Activated B cell treated with CpG ODN at 0.5 μM for 24 hours (primary cell): ENCODE measurements at regions not wholly inside any gene's neighbourhood (a gene's known extent, or its start where the extent isn't known, plus 50 kb on each side); places are given as distances from the start of the nearest gene placed in this dataset.

ENCODE experiments used
- ATAC-seq: fragments of 200-7000 bp; cut with Tn5 transposase; one replicate; pipeline ENCODE4 v1.10.0; 2021; ENCODE audit warnings: low read depth, mild to moderate bottlenecking, moderate library complexity
- CTCF ChIA-PET: fragments of 350-600 bp; sonication (Branson Sonifier 250); formaldehyde crosslinking; loops from one replicate; lab custom pipeline; 2021; ENCODE audit warnings: antibody characterized with exemption; lab: Charles Lee
- POLR2A ChIA-PET: fragments of 350-600 bp; sonication (Branson Sonifier 250); formaldehyde crosslinking; loops from one replicate; lab custom pipeline; 2021; ENCODE audit warnings: antibody characterized with exemption; lab: Charles Lee
- DNase-seq: peaks from one replicate; pipeline ENCODE4 v3.0.0; 2022
- H3K27ac Mint-ChIP-seq: one replicate; pipeline ENCODE4 v1.8.0; 2020; ENCODE audit warnings: mixed read lengths
- H3K27me3 Mint-ChIP-seq: one replicate; pipeline ENCODE4 v1.8.0; 2021; ENCODE audit warnings: mixed read lengths
- H3K36me3 Mint-ChIP-seq: one replicate; pipeline ENCODE4 v1.8.0; 2021; ENCODE audit warnings: low read depth, mixed read lengths
- H3K4me1 Mint-ChIP-seq: one replicate; pipeline ENCODE4 v1.8.0; 2021; ENCODE audit warnings: mixed read lengths
- H3K4me3 Mint-ChIP-seq: one replicate; pipeline ENCODE4 v1.8.0; 2020; ENCODE audit warnings: mild to moderate bottlenecking, mixed read lengths
- H3K9me3 Mint-ChIP-seq: one replicate; pipeline ENCODE4 v1.8.0; 2020; ENCODE audit warnings: mixed read lengths
- intact Hi-C: fragments of 100-400 bp; cut with micrococcal nuclease; formaldehyde crosslinking; loops from one replicate; pipeline ENCODE4 v1.15.1; 2024
- TF ChIP-seq, protein P1 (sequence below): fragments of 200-600 bp; IDR thresholded peaks from one replicate; pipeline ENCODE4 v1.8.0; 2022; ENCODE audit warnings: antibody characterized with exemption, mild to moderate bottlenecking

DNA sequence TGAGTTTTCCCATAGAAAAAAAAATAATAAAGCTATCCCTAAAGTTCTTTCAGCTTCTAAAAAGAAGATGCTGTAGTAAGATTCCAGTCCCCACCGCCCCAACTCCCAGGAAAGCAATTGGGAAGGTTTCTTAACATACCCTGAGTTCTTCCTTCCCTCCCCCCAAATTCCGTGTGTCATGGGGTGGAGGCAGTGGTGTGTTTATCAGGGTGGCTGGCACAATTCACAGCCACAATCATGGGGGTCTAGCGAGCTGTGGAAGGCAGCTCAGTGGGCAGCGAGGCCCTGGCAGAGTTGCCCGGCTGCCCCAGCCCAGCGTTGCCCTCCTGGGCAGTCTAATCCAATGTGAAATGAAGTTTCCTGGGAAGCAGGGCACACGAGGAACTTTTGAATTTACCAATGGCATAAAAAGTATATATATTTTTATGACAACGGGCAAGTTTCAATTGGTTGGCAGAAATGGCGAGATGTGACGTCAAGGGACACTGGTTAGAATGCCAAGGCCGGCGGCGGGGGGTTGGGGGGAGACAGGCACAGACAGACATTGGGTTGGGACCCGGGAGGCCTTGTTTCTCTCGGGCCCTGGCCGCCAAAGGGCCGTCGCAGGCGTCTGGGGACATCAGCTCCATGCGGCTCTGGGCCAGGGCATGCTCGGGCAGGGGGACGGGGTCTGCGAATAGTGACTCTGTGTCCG, 80.7 kb upstream of the PPARA start:
- TF ChIP-seq, protein P1, sequence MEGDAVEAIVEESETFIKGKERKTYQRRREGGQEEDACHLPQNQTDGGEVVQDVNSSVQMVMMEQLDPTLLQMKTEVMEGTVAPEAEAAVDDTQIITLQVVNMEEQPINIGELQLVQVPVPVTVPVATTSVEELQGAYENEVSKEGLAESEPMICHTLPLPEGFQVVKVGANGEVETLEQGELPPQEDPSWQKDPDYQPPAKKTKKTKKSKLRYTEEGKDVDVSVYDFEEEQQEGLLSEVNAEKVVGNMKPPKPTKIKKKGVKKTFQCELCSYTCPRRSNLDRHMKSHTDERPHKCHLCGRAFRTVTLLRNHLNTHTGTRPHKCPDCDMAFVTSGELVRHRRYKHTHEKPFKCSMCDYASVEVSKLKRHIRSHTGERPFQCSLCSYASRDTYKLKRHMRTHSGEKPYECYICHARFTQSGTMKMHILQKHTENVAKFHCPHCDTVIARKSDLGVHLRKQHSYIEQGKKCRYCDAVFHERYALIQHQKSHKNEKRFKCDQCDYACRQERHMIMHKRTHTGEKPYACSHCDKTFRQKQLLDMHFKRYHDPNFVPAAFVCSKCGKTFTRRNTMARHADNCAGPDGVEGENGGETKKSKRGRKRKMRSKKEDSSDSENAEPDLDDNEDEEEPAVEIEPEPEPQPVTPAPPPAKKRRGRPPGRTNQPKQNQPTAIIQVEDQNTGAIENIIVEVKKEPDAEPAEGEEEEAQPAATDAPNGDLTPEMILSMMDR = no peak
- Mint-ChIP-seq H3K9me3 (no peaks in the 10 kb centered on the region), H3K27ac (peak overlapping the region; percentile 85), H3K36me3 (peaks cover 3% of the 10 kb centered on the region), H3K4me1 (peaks cover 28% of the 10 kb centered on the region), H3K4me3 (peak overlapping the region; percentile 83), H3K27me3 (no peaks in the 10 kb centered on the region)
- CTCF ChIA-PET = interaction anchor here (1.0 to 1.3 kb wide), 4 partner anchors 33 to 64 kb away, joined by 3 to 7 read pairs (median 5); no protein-coding TSS in a partner anchor
- POLR2A ChIA-PET = interaction anchor here (0.5 to 2.8 kb wide), 11 partner anchors 14 to 266 kb away, joined by 3 to 79 read pairs (median 4); partner anchors contain the start of gene TRMU
- DNase-seq (no peak), ATAC-seq (peak; percentile 20)
- intact Hi-C loops = loop anchor here (1.0 to 2.0 kb wide), 3 partner anchors 11 to 33 kb away; no protein-coding TSS in a partner anchor

DNA sequence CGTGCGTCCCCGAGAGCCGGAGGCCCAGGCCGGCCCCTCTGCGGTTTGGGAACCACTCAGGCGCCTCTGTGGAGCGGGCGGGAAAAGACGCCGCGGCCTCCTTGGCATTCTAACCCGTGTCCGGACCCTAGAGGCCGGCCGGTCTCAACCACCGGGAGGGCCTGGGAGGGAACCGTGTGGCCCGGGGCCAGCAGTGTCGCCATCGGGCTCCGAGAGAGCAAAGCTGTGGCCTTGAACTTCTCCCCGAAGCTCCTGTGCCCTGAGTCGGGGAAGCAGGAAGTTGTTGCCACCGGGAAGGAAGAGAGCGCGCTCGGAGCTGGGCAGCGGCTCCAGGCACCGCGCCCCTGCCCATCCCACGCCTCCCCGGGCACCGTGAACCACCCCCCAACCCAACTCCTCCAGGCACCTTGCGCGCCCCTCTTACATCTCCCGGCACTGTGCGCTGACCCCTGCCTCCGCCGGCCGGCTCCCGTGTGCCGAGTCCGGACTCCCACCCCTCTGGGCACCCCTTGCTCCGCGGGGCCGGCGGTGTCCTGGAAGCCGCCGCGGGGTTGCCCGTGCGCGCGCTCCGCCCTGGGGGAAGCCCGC, 80.0 kb upstream of the PPARA start:
- H3K4me1 Mint-ChIP-seq = peaks cover 28% of the 10 kb centered on the region
- DNase-seq = peak; percentile 47
- ATAC-seq = peak; percentile 16
- peaks cover 3% of the 10 kb centered on the region for H3K36me3 Mint-ChIP-seq
- intact Hi-C loops = loop anchor here (1.0 kb wide), 1 partner anchor 17 kb away; no protein-coding TSS in a partner anchor
- peak overlapping the region; percentile 85 for H3K27ac Mint-ChIP-seq
- no peaks in the 10 kb centered on the region for H3K9me3 Mint-ChIP-seq
- TF ChIP-seq, protein P1 = no peak
- H3K27me3 Mint-ChIP-seq = no peaks in the 10 kb centered on the region
- H3K4me3 Mint-ChIP-seq = peak overlapping the region; percentile 83
- POLR2A ChIA-PET = interaction anchor here (0.6 to 2.8 kb wide), 11 partner anchors 8 to 265 kb away, joined by 3 to 79 read pairs (median 5); partner anchors contain the start of gene TRMU
- CTCF ChIA-PET = interaction anchor here (1.0 to 1.3 kb wide), 4 partner anchors 34 to 64 kb away, joined by 4 to 7 read pairs (median 5); no protein-coding TSS in a partner anchor

DNA sequence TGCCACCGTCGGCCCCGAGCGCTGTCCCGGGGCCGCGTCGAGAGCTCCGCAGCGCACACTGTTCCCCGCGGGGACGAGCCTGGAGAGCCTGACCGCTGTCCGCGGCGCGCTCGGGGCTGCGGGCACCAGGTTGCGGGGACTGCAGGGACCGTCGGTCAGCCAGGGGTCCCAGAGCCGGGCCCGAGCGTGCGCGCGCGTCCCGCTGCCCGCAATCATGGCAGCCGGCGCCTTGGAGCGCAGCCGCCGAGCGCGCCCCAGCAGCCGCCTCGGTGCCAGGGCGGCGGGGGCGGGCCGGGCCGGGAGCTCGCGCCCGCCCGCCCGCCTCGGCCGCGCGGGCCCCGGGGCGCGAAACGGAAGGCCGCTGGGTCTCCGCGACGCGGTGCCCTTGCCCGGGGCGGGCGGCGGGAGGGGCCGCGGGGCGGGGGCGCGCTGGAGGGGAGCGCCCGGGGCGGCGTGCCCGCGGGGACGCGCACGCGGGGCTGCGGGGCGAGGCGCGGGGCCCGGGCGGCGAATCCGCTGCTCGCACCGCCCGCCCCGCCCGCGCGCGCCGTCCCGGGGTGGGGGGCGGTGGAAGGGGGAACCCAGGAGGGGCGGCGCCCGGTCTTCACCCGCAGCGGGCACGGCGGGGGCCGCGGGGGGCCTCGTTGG, 79.4 kb upstream of the PPARA start:
- POLR2A ChIA-PET = interaction anchor here (0.6 to 2.8 kb wide), 10 partner anchors 8 to 75 kb away, joined by 3 to 79 read pairs (median 6); no protein-coding TSS in a partner anchor
- CTCF ChIA-PET = interaction anchor here (1.0 to 1.3 kb wide), 2 partner anchors 34 to 58 kb away, joined by 4 to 7 read pairs; no protein-coding TSS in a partner anchor
- Mint-ChIP-seq H3K27ac (no peak overlapping the region), H3K4me3 (peak overlapping the region; percentile 83), H3K4me1 (peaks cover 28% of the 10 kb centered on the region), H3K9me3 (no peaks in the 10 kb centered on the region), H3K27me3 (no peaks in the 10 kb centered on the region), H3K36me3 (peaks cover 3% of the 10 kb centered on the region)
- TF ChIP-seq, protein P1 = no peak
- ATAC-seq (peak; percentile 51), DNase-seq (peak; percentile 58)
- intact Hi-C loops = loop anchor here (1.0 kb wide), 2 partner anchors 18 to 58 kb away; no protein-coding TSS in a partner anchor

DNA sequence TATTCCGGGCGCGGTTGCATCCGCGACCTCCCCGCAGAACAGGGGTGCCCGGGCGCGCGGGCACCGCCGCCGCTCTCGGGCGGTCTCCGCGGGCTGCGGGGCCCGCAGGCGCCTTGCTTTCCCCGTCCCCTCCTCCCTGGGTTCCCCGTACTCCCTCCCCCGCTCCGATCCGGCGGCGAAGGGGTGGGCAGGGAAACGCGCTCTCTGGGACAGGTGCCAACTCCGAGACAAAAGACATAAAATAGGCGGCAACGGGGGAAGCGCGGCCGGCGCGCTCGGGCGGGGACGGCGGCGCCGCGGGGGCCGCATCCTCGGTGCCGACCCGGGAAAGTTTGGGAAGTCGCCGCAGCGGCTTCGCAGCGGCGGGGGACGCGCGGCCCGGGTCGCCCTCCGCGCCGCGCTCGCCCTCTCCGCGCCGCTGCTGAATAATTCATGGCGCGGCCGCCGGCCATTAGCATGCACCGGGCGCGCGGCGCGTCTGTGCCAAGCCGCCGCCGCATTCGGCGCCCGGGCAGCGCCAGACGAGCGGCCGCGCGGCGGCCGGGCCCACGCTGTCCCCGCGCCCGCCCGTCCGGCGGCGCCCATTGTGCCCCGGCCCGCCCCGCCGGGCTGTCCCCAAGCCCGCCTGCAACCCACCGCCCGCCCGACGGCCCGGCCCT, 78.7 kb upstream of the PPARA start:
- ChIA-PET POLR2A (interaction anchor here (1.3 to 2.8 kb wide), 4 partner anchors 16 to 59 kb away, joined by 3 to 79 read pairs (median 14); no protein-coding TSS in a partner anchor), CTCF (interaction anchor here (1.2 kb wide), 1 partner anchor 44 kb away, joined by 3 read pairs; no protein-coding TSS in a partner anchor)
- intact Hi-C loops = loop anchor here (1.0 kb wide), 2 partner anchors 36 to 58 kb away; no protein-coding TSS in a partner anchor
- Mint-ChIP-seq H3K27ac (peak overlapping the region; percentile 84), H3K4me3 (peak overlapping the region; percentile 87), H3K9me3 (no peaks in the 10 kb centered on the region), H3K27me3 (no peaks in the 10 kb centered on the region), H3K4me1 (peaks cover 27% of the 10 kb centered on the region), H3K36me3 (peaks cover 3% of the 10 kb centered on the region)
- ATAC-seq (peak; percentile 22), DNase-seq (peak; percentile 61)
- TF ChIP-seq, protein P1 = no peak
